ENCODE measurements at regions not wholly inside any gene's neighbourhood (a gene's known extent, or its start where the extent isn't known, plus 50 kb on each side); places are given as distances from the start of the nearest gene placed in this dataset.

DNA sequence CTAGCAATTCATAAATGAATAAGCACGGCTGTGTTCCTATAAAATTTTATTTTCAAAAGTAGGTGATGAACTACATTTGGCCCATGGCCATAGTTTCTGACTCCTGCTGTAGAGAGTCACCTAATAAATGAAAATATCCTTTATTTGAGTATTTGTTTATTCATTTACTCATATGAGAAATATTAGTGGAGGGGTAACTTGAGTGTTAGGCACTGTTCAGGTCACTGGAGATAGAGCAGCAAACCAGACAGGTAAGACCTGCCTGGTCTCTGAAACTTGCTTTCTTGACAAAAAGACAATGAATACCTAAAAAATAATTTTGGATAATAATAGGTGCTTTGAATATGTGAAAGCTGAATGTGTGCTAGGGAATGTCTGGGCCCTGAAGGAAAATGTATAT, 68.8 kb downstream of the YIPF5 start:
- WGBS, 2 donors (ENCODE audit: low coverage in 1 of 2): 50 to 66% methylated on average over 1 of the region's 1 CpG
- intact Hi-C loops (cut with DNase I; ENCODE audit: low total_unique reads): no loop called here

GRCh38 chr5:144102361-144102760, 68.1 kb downstream of the YIPF5 start:
- intact Hi-C loops (cut with DNase I; ENCODE audit: low total_unique reads) (no loop called here), in situ Hi-C loops (cut with MboI; ENCODE audit: low pct_ligation_motif_present in 1 of 4, low pct_unique_long_range_greater_than_20kb in 1 of 4, low sequenced_read_pairs in 3 of 4) (no loop called here)
- no peak for DNase-seq
- no peak for TF ChIP-seq EP300 (IDR thresholded peaks at IDR 0.05; ENCODE audit: low read depth)
- no peak for TF ChIP-seq POLR2AphosphoS5 (IDR thresholded peaks at IDR 0.05)
- TF ChIP-seq POLR2A (IDR thresholded peaks at IDR 0.05): no peak
- no peaks in the 10 kb centered on the region for H3K27me3 ChIP-seq
- no peaks in the 10 kb centered on the region for H3K9me3 ChIP-seq
- 56 to 78% methylated on average over 2 of the region's 2 CpGs for whole genome bisulfite sequencing, 2 donors (ENCODE audit: low coverage in 1 of 2)
- no peaks in the 10 kb centered on the region for H3K4me1 ChIP-seq
- no peaks in the 10 kb centered on the region for H3K36me3 ChIP-seq
- H3K4me3 ChIP-seq: no peak overlapping the region
- H3K27ac ChIP-seq: no peak overlapping the region

More for the DNA sequence above, 68.8 kb downstream of the YIPF5 start:
- in situ Hi-C loops (cut with MboI; ENCODE audit: low pct_ligation_motif_present in 1 of 4, low pct_unique_long_range_greater_than_20kb in 1 of 4, low sequenced_read_pairs in 3 of 4): no loop called here
- no peak for DNase-seq
- Histone ChIP-seq H3K4me1 (no peaks in the 10 kb centered on the region), H3K4me3 (no peak overlapping the region), H3K36me3 (no peaks in the 10 kb centered on the region), H3K27me3 (no peaks in the 10 kb centered on the region), H3K27ac (no peak overlapping the region), H3K9me3 (no peaks in the 10 kb centered on the region)
- TF ChIP-seq CTCF (IDR thresholded peaks at IDR 0.05) (no peak), POLR2AphosphoS5 (IDR thresholded peaks at IDR 0.05) (no peak)

DNA sequence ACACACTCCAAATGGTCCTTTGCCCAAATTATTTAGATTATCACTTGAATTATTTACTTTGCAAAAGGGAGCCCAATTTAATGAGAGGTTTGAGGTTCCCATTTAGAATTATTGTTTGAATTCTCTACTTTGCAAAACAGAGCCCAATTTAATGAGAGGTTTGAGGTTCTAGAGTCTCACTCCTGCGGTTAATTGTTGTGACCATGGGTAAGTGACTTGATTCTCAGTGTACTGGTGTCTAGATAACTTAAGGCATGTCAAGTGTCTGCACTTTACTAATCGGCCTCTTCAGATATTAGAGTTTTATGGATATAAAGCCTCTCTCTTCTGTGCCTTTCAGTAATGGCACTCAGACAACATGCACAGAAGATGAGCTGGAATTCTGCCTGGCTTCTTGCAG, 67.5 kb downstream of the YIPF5 start:
- WGBS, 2 donors (ENCODE audit: low coverage in 1 of 2): 90 to 95% methylated on average over 2 of the region's 2 CpGs
- Histone ChIP-seq H3K4me3 (no peak overlapping the region), H3K9me3 (no peaks in the 10 kb centered on the region), H3K4me1 (no peaks in the 10 kb centered on the region), H3K27ac (no peak overlapping the region), H3K36me3 (no peaks in the 10 kb centered on the region), H3K27me3 (no peaks in the 10 kb centered on the region)
- DNase-seq: no peak
- TF ChIP-seq POLR2A (IDR thresholded peaks at IDR 0.05): no peak
- no peak for TF ChIP-seq POLR2AphosphoS5 (IDR thresholded peaks at IDR 0.05)
- in situ Hi-C loops (cut with MboI; ENCODE audit: low pct_ligation_motif_present in 1 of 4, low pct_unique_long_range_greater_than_20kb in 1 of 4, low sequenced_read_pairs in 3 of 4) (no loop called here), intact Hi-C loops (cut with DNase I; ENCODE audit: low total_unique reads) (no loop called here)

DNA sequence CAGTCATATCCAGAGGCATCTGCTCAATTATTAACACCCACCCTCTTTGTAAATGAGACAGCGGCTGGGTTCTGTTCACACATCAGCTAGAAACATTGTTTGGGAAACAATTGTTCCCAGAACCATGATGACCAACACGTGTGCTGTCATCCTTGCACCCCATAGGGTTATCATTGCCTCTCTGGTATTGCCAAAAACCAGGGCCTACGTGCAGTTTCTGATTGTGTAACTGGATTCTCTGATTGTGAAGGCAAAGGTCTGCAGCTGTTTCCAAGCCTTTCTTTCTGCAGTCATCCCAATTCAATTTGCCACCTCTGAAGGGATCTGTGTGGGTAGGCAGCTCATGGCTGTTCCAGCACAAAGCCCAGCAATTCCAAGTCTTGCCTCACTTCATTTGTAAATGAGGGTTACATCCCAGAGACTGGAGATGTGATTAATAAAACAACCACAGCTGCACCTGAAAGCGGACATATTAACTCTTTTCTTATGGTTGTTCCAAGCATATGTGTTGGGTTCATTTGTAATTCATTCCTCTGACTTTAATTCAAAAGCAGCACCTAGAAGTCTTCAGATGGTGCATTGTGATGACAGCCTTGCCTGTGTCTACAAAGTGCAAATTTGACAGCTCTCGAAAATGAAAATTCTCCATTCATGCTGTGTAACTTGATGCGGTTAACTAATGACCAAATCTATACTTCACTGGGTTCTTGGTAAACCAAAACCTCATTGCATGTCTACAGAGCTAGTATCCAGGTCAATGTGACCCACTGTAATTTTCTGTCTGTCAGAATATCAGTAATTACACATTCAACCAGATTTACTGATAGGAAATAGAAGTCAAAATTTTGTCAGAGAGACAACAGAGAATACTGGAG, 66.6 kb downstream of the YIPF5 start:
- Histone ChIP-seq H3K36me3 (no peaks in the 10 kb centered on the region), H3K4me3 (no peak overlapping the region), H3K4me1 (no peaks in the 10 kb centered on the region), H3K27ac (no peak overlapping the region), H3K9me3 (no peaks in the 10 kb centered on the region), H3K27me3 (peaks cover 5% of the 10 kb centered on the region)
- in situ Hi-C loops (cut with MboI; ENCODE audit: low pct_ligation_motif_present in 1 of 4, low pct_unique_long_range_greater_than_20kb in 1 of 4, low sequenced_read_pairs in 3 of 4): no loop called here
- TF ChIP-seq EP300 (IDR thresholded peaks at IDR 0.05; ENCODE audit: low read depth): no peak
- no peak for TF ChIP-seq POLR2AphosphoS5 (IDR thresholded peaks at IDR 0.05)
- TF ChIP-seq CTCF (IDR thresholded peaks at IDR 0.05): no peak
- no peak for TF ChIP-seq POLR2A (IDR thresholded peaks at IDR 0.05)
- intact Hi-C loops (cut with DNase I; ENCODE audit: low total_unique reads): no loop called here
- no peak for DNase-seq
- 60 to 82% methylated on average over 2 to 6 of the region's 6 CpGs for WGBS, 2 donors (ENCODE audit: low coverage in 1 of 2)

- intact Hi-C loops (cut with DNase I; ENCODE audit: low total_unique reads): no loop called here
- WGBS, 2 donors (ENCODE audit: low coverage in 1 of 2): 56 to 73% methylated on average over 1 of the region's 1 CpG
Measured at GRCh38 chr5:144105371-144105770, 65.1 kb downstream of the YIPF5 start.

More at GRCh38 chr5:144105371-144105770, 65.1 kb downstream of the YIPF5 start:
- in situ Hi-C loops (cut with MboI; ENCODE audit: low pct_ligation_motif_present in 1 of 4, low pct_unique_long_range_greater_than_20kb in 1 of 4, low sequenced_read_pairs in 3 of 4): no loop called here
- TF ChIP-seq POLR2AphosphoS5 (IDR thresholded peaks at IDR 0.05) (no peak), EP300 (IDR thresholded peaks at IDR 0.05; ENCODE audit: low read depth) (no peak), CTCF (IDR thresholded peaks at IDR 0.05) (no peak), POLR2A (IDR thresholded peaks at IDR 0.05) (no peak)
- DNase-seq: no peak
- H3K27me3 ChIP-seq: peaks cover 7% of the 10 kb centered on the region
- H3K36me3 ChIP-seq: no peaks in the 10 kb centered on the region
- H3K4me1 ChIP-seq: no peaks in the 10 kb centered on the region
- H3K4me3 ChIP-seq: no peak overlapping the region
- H3K9me3 ChIP-seq: no peaks in the 10 kb centered on the region
- H3K27ac ChIP-seq: no peak overlapping the region
